A673 (cell line): ENCODE measurements at regions not wholly inside any gene's neighbourhood (a gene's known extent, or its start where the extent isn't known, plus 50 kb on each side); places are given as distances from the start of the nearest gene placed in this dataset.

Experiments used
- CTCF ChIP-seq: fragments of 300-800, 200-600 bp; sonication (generic); conservative IDR thresholded peaks from 2 replicates; pipeline ENCODE4 v1.5.1; 2017; ENCODE audit warnings: low read depth, mild to moderate bottlenecking, antibody characterized with exemption, low read length, moderate library complexity, mixed read lengths
- EZH2 ChIP-seq: fragments of 200-600 bp; sonication (generic); IDR thresholded peaks from 2 replicates; pipeline ENCODE4 v1.6.1; 2017; ENCODE audit warnings: borderline replicate concordance, low read depth, mild to moderate bottlenecking, mixed read lengths, antibody characterized with exemption, low read length; ENCODE audit not compliant: poor library complexity, severe bottlenecking

- no peak for TF ChIP-seq CTCF
- no peak for TF ChIP-seq EZH2
Observed at GRCh38 chr20:46805836-46806235, 88.8 kb upstream of the EYA2 start.
